ENCODE measurements at regions not wholly inside any gene's neighbourhood (a gene's known extent, or its start where the extent isn't known, plus 50 kb on each side); places are given as distances from the start of the nearest gene placed in this dataset.

DNA sequence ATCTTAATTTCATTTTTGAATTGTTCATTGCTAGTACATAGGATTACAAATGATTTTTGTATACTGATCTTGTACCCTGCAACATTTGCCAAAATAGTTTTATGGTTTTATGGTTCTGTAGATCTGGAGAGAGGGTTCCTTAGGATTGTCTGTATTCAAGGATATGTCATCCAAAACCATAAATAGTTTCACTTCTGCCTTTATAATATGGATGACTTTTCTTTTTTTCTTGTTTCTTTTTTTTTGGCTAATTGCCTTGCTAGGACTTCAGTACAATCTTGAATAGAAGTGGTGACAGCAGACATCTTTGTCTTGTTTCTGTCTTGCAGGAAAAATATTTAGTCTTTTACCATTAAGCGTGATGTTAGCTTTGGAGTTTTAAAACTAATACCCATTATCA lies 383.9 kb upstream of the HS6ST1 start:
- TF ChIP-seq CTCF (IDR thresholded peaks at IDR 0.05 in 4 of 5, conservative IDR thresholded peaks at IDR 0.05 in 1 of 5), result no peak
- TF ChIP-seq POLR2A (IDR thresholded peaks at IDR 0.05), result no peak
